ENCODE measurements at regions not wholly inside any gene's neighbourhood (a gene's known extent, or its start where the extent isn't known, plus 50 kb on each side); places are given as distances from the start of the nearest gene placed in this dataset.

GRCh38 chr13:63514886-63515285, 2099.2 kb upstream of the PCDH20 start:
- no peak overlapping the region for H3K4me3 ChIP-seq (ENCODE audit: low read depth, low read length)
- no peak for DNase-seq (ENCODE audit: low read depth)
- TF ChIP-seq CTCF (conservative IDR thresholded peaks at IDR 0.05; ENCODE audit: low read depth, low read length), result no peak

GRCh38 chr13:63512095-63512494, 2096.4 kb upstream of the PCDH20 start:
- no peak for DNase-seq (ENCODE audit: low read depth)
- no peak overlapping the region for H3K4me3 ChIP-seq (ENCODE audit: low read depth, low read length)
- no peak for TF ChIP-seq CTCF (conservative IDR thresholded peaks at IDR 0.05; ENCODE audit: low read depth, low read length)

- H3K4me3 ChIP-seq (ENCODE audit: low read depth, low read length), result no peak overlapping the region
- TF ChIP-seq CTCF (conservative IDR thresholded peaks at IDR 0.05; ENCODE audit: low read depth, low read length), result no peak
- DNase-seq (ENCODE audit: low read depth), result peak; percentile 33
These were observed 2086.1 kb upstream of the PCDH20 start for GRCh38 chr13:63501702-63502101.

- DNase-seq (ENCODE audit: low read depth), result no peak
These were observed 2082.0 kb upstream of the PCDH20 start for GRCh38 chr13:63497601-63498000.

GRCh38 chr13:63492604-63493003, 2077.0 kb upstream of the PCDH20 start:
- DNase-seq (ENCODE audit: low read depth), result no peak
- no peak for TF ChIP-seq CTCF (conservative IDR thresholded peaks at IDR 0.05; ENCODE audit: low read depth, low read length)
- H3K4me3 ChIP-seq (ENCODE audit: low read depth, low read length), result no peak overlapping the region

More at GRCh38 chr13:63497601-63498000, 2082.0 kb upstream of the PCDH20 start:
- TF ChIP-seq CTCF (conservative IDR thresholded peaks at IDR 0.05; ENCODE audit: low read depth, low read length), result no peak
- H3K4me3 ChIP-seq (ENCODE audit: low read depth, low read length), result no peak overlapping the region

- no peak for TF ChIP-seq CTCF (conservative IDR thresholded peaks at IDR 0.05; ENCODE audit: low read depth, low read length)
- no peak for DNase-seq (ENCODE audit: low read depth)
- no peak overlapping the region for H3K4me3 ChIP-seq (ENCODE audit: low read depth, low read length)
These were observed 2074.5 kb upstream of the PCDH20 start for GRCh38 chr13:63490149-63490548.

GRCh38 chr13:63481334-63481733, 2065.7 kb upstream of the PCDH20 start:
- no peak overlapping the region for H3K4me3 ChIP-seq (ENCODE audit: low read depth, low read length)
- no peak for DNase-seq (ENCODE audit: low read depth)
- no peak for TF ChIP-seq CTCF (conservative IDR thresholded peaks at IDR 0.05; ENCODE audit: low read depth, low read length)
